Activated naive CD8-positive, alpha-beta T cell treated with anti-CD3 and anti-CD28 coated beads, Interleukin-2, amount 10 ng/mL, durations not matched to agents 7 days and 5 days (primary cell): ENCODE measurements at regions not wholly inside any gene's neighbourhood (a gene's known extent, or its start where the extent isn't known, plus 50 kb on each side); places are given as distances from the start of the nearest gene placed in this dataset.

Experiments
- ATAC-seq: fragments of 150-1000 bp; cut with Tn5 transposase; one replicate; pipeline ENCODE4 v1.10.0; 2021; ENCODE audit warnings: low read depth, moderate library complexity
- POLR2A ChIA-PET: fragments of 350-600 bp; sonication (Branson Sonifier 250); formaldehyde crosslinking; loops from one replicate; lab custom pipeline; 2021; ENCODE audit warnings: antibody characterized with exemption; lab: Charles Lee
- DNase-seq: peaks from one replicate; pipeline ENCODE4 v3.0.0; 2021
- H3K27ac Mint-ChIP-seq: one replicate; pipeline ENCODE4 v1.8.0; 2022; ENCODE audit warnings: mild to moderate bottlenecking, mixed read lengths
- H3K27me3 Mint-ChIP-seq: one replicate; pipeline ENCODE4 v1.8.0; 2022; ENCODE audit warnings: mild to moderate bottlenecking, moderate library complexity, mixed read lengths
- H3K36me3 Mint-ChIP-seq: one replicate; pipeline ENCODE4 v1.8.0; 2021; ENCODE audit warnings: mild to moderate bottlenecking, mixed read lengths
- H3K4me1 Mint-ChIP-seq: one replicate; pipeline ENCODE4 v1.8.0; 2021; ENCODE audit warnings: mixed read lengths
- H3K4me3 Mint-ChIP-seq: one replicate; pipeline ENCODE4 v1.8.0; 2022; ENCODE audit warnings: mild to moderate bottlenecking, moderate library complexity, mixed read lengths
- H3K9me3 Mint-ChIP-seq: one replicate; pipeline ENCODE4 v1.8.0; 2021; ENCODE audit warnings: mixed read lengths

- Mint-ChIP-seq H3K27me3 (peaks cover 6% of the 10 kb centered on the region), H3K4me3 (no peak overlapping the region), H3K4me1 (no peaks in the 10 kb centered on the region), H3K27ac (no peak overlapping the region), H3K9me3 (peaks cover 3% of the 10 kb centered on the region), H3K36me3 (no peaks in the 10 kb centered on the region)
- DNase-seq = no peak
- POLR2A ChIA-PET = no interaction called here
- ATAC-seq = no peak
Observed at GRCh38 chr5:111645303-111645838, 111.6 kb downstream of the NREP start.

GRCh38 chr5:111643499-111643898 lies 113.5 kb downstream of the NREP start:
- H3K4me1 Mint-ChIP-seq = no peaks in the 10 kb centered on the region
- H3K9me3 Mint-ChIP-seq = peaks cover 12% of the 10 kb centered on the region
- H3K36me3 Mint-ChIP-seq = no peaks in the 10 kb centered on the region
- no peak overlapping the region for H3K27ac Mint-ChIP-seq
- H3K27me3 Mint-ChIP-seq = peaks cover 6% of the 10 kb centered on the region
- ATAC-seq (no peak), DNase-seq (no peak)
- H3K4me3 Mint-ChIP-seq = no peak overlapping the region
- POLR2A ChIA-PET = no interaction called here

GRCh38 chr5:111641533-111642233 lies 115.3 kb downstream of the NREP start:
- no peak overlapping the region for H3K27ac Mint-ChIP-seq
- H3K36me3 Mint-ChIP-seq = no peaks in the 10 kb centered on the region
- H3K4me3 Mint-ChIP-seq = no peak overlapping the region
- POLR2A ChIA-PET = no interaction called here
- DNase-seq = no peak
- H3K9me3 Mint-ChIP-seq = peaks cover 18% of the 10 kb centered on the region
- peaks cover 6% of the 10 kb centered on the region for H3K27me3 Mint-ChIP-seq
- no peak for ATAC-seq
- H3K4me1 Mint-ChIP-seq = no peaks in the 10 kb centered on the region

DNA sequence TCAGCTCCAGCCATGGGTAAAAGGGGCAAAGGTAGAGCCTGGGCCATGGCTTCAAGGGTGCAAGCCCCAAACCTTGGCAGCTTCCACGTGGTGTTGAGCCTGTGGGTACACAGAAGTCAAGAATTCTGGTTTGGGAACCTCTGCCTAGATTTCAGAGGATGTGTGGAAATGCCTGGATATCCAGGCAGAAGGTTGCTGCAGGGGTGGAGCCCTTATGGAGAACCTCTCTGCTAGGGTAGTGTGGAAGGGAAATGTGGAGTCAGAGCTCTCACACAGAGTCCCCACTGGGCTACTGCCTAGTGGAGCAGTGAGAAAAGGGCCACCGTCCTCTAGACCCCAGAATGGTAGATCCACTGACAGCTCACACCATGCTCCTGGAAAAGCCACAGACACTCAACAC lies 117.1 kb downstream of the NREP start:
- no peak for ATAC-seq

GRCh38 chr5:111636736-111637135 lies 120.3 kb downstream of the NREP start:
- H3K27ac Mint-ChIP-seq = no peak overlapping the region
- ATAC-seq = no peak
- H3K9me3 Mint-ChIP-seq = peaks cover 18% of the 10 kb centered on the region
- POLR2A ChIA-PET = no interaction called here
- no peaks in the 10 kb centered on the region for H3K4me1 Mint-ChIP-seq
- DNase-seq = no peak
- H3K27me3 Mint-ChIP-seq = peaks cover 2% of the 10 kb centered on the region
- no peak overlapping the region for H3K4me3 Mint-ChIP-seq
- H3K36me3 Mint-ChIP-seq = no peaks in the 10 kb centered on the region

More for the DNA sequence above, 117.1 kb downstream of the NREP start:
- no peaks in the 10 kb centered on the region for H3K4me1 Mint-ChIP-seq
- peaks cover 18% of the 10 kb centered on the region for H3K9me3 Mint-ChIP-seq
- POLR2A ChIA-PET = no interaction called here
- no peak overlapping the region for H3K27ac Mint-ChIP-seq
- H3K36me3 Mint-ChIP-seq = no peaks in the 10 kb centered on the region
- DNase-seq = no peak
- H3K27me3 Mint-ChIP-seq = peaks cover 6% of the 10 kb centered on the region
- H3K4me3 Mint-ChIP-seq = no peak overlapping the region

DNA sequence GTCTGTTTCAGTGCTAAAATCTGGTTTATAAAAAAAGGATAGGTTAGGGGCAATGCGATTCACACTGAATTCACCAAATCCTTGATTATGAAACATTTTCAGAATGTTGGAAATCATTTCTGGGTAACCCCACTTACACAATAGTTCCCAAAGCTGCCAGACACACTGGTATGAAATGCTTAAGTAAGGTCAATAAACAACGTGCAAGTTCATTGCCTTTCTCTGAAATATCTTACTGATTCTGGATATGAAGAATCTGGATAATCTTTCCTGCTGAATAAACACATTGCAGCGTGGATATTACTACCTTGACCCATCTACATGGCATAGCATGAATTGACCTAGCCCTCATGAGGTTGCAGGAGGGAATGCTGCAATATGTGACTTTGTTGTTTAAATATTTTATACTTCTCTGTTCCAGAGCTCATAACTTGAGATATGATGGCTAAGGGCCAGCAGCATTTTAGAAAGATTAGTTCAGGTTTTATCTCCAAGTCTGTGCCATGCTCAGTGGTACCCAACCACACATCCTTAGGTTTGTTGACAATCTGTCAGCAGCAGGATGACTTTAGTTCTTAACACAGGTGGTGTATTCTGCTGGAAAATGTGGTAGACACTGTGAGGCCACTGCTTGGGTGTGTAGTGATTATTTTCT lies 121.0 kb downstream of the NREP start:
- no peak for ATAC-seq
- H3K36me3 Mint-ChIP-seq = no peaks in the 10 kb centered on the region
- POLR2A ChIA-PET = no interaction called here
- H3K27me3 Mint-ChIP-seq = peaks cover 2% of the 10 kb centered on the region
- no peaks in the 10 kb centered on the region for H3K4me1 Mint-ChIP-seq
- H3K9me3 Mint-ChIP-seq = peaks cover 18% of the 10 kb centered on the region
- H3K4me3 Mint-ChIP-seq = no peak overlapping the region
- no peak for DNase-seq
- H3K27ac Mint-ChIP-seq = no peak overlapping the region

GRCh38 chr5:111635151-111635902 lies 121.7 kb downstream of the NREP start:
- Mint-ChIP-seq H3K36me3 (no peaks in the 10 kb centered on the region), H3K9me3 (peaks cover 15% of the 10 kb centered on the region), H3K27ac (no peak overlapping the region), H3K4me1 (no peaks in the 10 kb centered on the region), H3K27me3 (peaks cover 2% of the 10 kb centered on the region), H3K4me3 (no peak overlapping the region)
- POLR2A ChIA-PET = no interaction called here
- ATAC-seq = no peak
- DNase-seq = no peak

GRCh38 chr5:111631328-111631727 lies 119.0 kb upstream of the STARD4 start:
- Mint-ChIP-seq H3K27ac (no peak overlapping the region), H3K36me3 (no peaks in the 10 kb centered on the region), H3K4me1 (no peaks in the 10 kb centered on the region), H3K9me3 (peaks cover 7% of the 10 kb centered on the region), H3K27me3 (peaks cover 8% of the 10 kb centered on the region), H3K4me3 (no peak overlapping the region)
- DNase-seq (no peak), ATAC-seq (no peak)
- POLR2A ChIA-PET = no interaction called here

DNA sequence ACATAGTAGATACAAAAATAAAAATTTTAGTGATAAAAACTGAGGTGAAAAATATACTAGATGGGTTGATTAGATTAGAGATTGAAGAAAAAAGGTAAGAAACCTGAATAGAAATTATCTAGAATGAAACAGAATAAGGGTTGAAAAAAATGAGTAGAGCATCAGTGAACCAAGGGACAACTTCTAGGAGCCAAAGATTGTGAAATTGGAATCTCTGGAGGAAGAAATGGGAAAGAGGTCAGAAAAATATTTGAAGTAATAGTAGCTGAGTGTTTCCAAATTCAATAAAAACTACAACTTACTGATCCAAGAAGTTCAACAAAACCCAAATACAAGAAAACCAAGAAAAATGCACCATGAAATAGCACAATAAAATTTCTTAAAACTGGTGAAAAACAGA lies 116.6 kb upstream of the STARD4 start:
- no peak for DNase-seq
- H3K9me3 Mint-ChIP-seq = peaks cover 12% of the 10 kb centered on the region
- H3K36me3 Mint-ChIP-seq = no peaks in the 10 kb centered on the region
- POLR2A ChIA-PET = no interaction called here
- H3K27ac Mint-ChIP-seq = no peak overlapping the region
- ATAC-seq = no peak
- no peak overlapping the region for H3K4me3 Mint-ChIP-seq
- H3K4me1 Mint-ChIP-seq = no peaks in the 10 kb centered on the region
- peaks cover 8% of the 10 kb centered on the region for H3K27me3 Mint-ChIP-seq

DNA sequence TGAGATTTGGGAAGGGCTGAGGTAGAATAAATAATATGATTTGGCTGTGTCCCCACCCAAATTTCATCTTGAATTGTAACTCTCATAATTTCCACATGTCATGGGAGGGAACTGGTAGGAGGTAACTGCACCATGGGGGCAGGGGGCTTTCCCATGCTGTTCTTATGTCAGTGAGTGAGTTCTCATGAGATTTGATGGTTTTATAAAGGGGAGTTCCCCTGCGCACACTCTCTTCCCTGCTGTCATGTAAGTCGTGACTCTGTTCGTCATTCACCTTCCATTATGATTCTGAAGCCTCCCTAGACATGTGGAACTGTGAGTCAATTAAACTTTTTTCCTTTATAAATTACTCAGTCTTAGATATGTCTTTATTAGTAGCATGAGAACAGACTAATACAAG lies 115.5 kb upstream of the STARD4 start:
- no peak for ATAC-seq
- no peaks in the 10 kb centered on the region for H3K4me1 Mint-ChIP-seq
- H3K9me3 Mint-ChIP-seq = peaks cover 12% of the 10 kb centered on the region
- H3K27me3 Mint-ChIP-seq = peaks cover 6% of the 10 kb centered on the region
- H3K36me3 Mint-ChIP-seq = no peaks in the 10 kb centered on the region
- H3K4me3 Mint-ChIP-seq = no peak overlapping the region
- DNase-seq = no peak
- H3K27ac Mint-ChIP-seq = no peak overlapping the region
- POLR2A ChIA-PET = no interaction called here

GRCh38 chr5:111626473-111627148 lies 114.3 kb upstream of the STARD4 start:
- ATAC-seq (no peak), DNase-seq (no peak)
- Mint-ChIP-seq H3K27me3 (peaks cover 6% of the 10 kb centered on the region), H3K4me1 (no peaks in the 10 kb centered on the region), H3K4me3 (no peak overlapping the region), H3K36me3 (no peaks in the 10 kb centered on the region), H3K9me3 (peaks cover 12% of the 10 kb centered on the region), H3K27ac (no peak overlapping the region)
- POLR2A ChIA-PET = no interaction called here

DNA sequence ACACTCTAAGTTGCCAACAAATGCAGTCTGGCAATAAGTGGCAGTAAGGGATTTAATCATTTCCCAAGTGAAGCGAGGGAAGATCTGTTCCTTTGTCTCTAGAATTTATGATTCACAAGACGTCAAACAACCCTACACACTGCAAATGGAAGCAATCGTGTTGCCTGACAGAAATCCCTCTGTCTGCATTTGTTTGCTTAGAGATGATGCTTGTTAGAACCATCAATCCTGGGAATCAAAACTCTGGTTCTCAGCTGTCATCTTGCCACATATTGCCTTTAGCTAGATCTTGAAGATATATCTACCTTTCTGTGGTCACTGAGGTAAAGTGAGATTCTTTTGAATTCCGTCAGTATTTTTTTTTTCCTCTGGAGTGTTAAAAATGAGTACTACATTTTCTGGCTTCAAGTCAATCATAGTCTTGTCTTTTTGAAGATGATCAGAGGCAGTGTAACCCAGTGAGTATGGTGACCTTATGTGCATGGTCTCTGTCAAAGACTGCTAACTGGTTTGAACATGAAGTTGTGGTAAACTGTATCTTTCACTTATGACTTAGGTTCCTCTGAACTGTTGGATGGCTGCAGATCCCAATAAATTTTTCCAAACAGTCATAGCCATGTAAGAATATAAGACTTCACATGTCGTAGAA lies 106.4 kb upstream of the STARD4 start:
- POLR2A ChIA-PET = no interaction called here
- H3K4me3 Mint-ChIP-seq = no peak overlapping the region
- H3K27ac Mint-ChIP-seq = no peak overlapping the region
- no peaks in the 10 kb centered on the region for H3K9me3 Mint-ChIP-seq
- H3K4me1 Mint-ChIP-seq = no peaks in the 10 kb centered on the region
- peaks cover 5% of the 10 kb centered on the region for H3K27me3 Mint-ChIP-seq
- no peak for DNase-seq
- H3K36me3 Mint-ChIP-seq = no peaks in the 10 kb centered on the region
- no peak for ATAC-seq

GRCh38 chr5:111615054-111615453 lies 102.7 kb upstream of the STARD4 start:
- no peak overlapping the region for H3K27ac Mint-ChIP-seq
- no peak overlapping the region for H3K4me3 Mint-ChIP-seq
- no peaks in the 10 kb centered on the region for H3K36me3 Mint-ChIP-seq
- peaks cover 3% of the 10 kb centered on the region for H3K9me3 Mint-ChIP-seq
- POLR2A ChIA-PET = no interaction called here
- DNase-seq (no peak), ATAC-seq (no peak)
- no peaks in the 10 kb centered on the region for H3K4me1 Mint-ChIP-seq
- H3K27me3 Mint-ChIP-seq = peaks cover 1% of the 10 kb centered on the region
